Panc1 (cell line): ENCODE measurements at regions not wholly inside any gene's neighbourhood (a gene's known extent, or its start where the extent isn't known, plus 50 kb on each side); places are given as distances from the start of the nearest gene placed in this dataset.

Experiments
- ATAC-seq: fragments of 200-7000 bp; cut with Tn5 transposase; 2 replicates; pipeline ENCODE4 v1.9.1; 2020; ENCODE audit warnings: mild to moderate bottlenecking, moderate library complexity
- BruUV-seq: library from RNA; stranded (reverse); fragments of 400-500 nt; replicated peaks from 2 replicates; lab custom pipeline; 2021; lab: Mats Ljungman, UMichigan
- CTCF ChIA-PET: fragments of 300-600 bp; sonication (Branson Sonifier 250); formaldehyde crosslinking; loops from one replicate; lab custom pipeline; 2022; ENCODE audit warnings: antibody characterized with exemption; lab: Charles Lee
- POLR2A ChIA-PET: fragments of 300-600 bp; sonication (Branson Sonifier 250); formaldehyde crosslinking; loops from one replicate; lab custom pipeline; 2022; ENCODE audit warnings: antibody characterized with exemption; lab: Charles Lee
- DNase-seq: peaks from one replicate; pipeline ENCODE4 v3.0.0-alpha.2; 2010; ENCODE audit warnings: low read depth, low spot score
- H3K27ac ChIP-seq: 2 replicates; pipeline ENCODE4 v1.5.1; 2011; ENCODE audit warnings: mild to moderate bottlenecking, low read length, inconsistent platforms
- H3K27me3 ChIP-seq: fragments of 200-500 bp; sonication (Bioruptor generic); 2 replicates; pipeline ENCODE4 v1.6.0; 2014; ENCODE audit warnings: low read length, inconsistent platforms; ENCODE audit not compliant: control insufficient read depth, insufficient read depth
- H3K36me3 ChIP-seq: fragments of 200-500 bp; sonication (Bioruptor generic); 2 replicates; pipeline ENCODE4 v1.5.1; 2014; ENCODE audit warnings: inconsistent platforms, mild to moderate bottlenecking, low read length, moderate library complexity; ENCODE audit not compliant: control insufficient read depth, insufficient read depth
- H3K4me1 ChIP-seq: 2 replicates; pipeline ENCODE4 v1.5.1; 2011; ENCODE audit warnings: inconsistent platforms, mild to moderate bottlenecking, low read length, moderate library complexity; ENCODE audit not compliant: control insufficient read depth, insufficient read depth
- H3K4me3 ChIP-seq, 2 experiments: 2 replicates each; pipeline ENCODE4 v1.5.1; 2011 to 2012; ENCODE audit warnings: low read depth in 2 of 2, low read length in 2 of 2, mild to moderate bottlenecking in 2 of 2, inconsistent platforms in 1 of 2, moderate library complexity in 1 of 2
- H3K9me3 ChIP-seq: fragments of 200-500 bp; sonication (Bioruptor generic); 2 replicates; pipeline ENCODE4 v1.5.1; 2014; ENCODE audit warnings: low read depth, mild to moderate bottlenecking, inconsistent platforms, low read length, moderate library complexity; ENCODE audit not compliant: control insufficient read depth, insufficient read depth
- CTCF ChIP-seq: fragments of 450-650 bp; IDR thresholded peaks from 2 replicates; pipeline ENCODE4 v1.5.1; 2017; ENCODE audit warnings: mild to moderate bottlenecking
- POLR2AphosphoS5 ChIP-seq: IDR thresholded peaks from 2 replicates; pipeline ENCODE4 v1.6.1; 2012; ENCODE audit warnings: mild to moderate bottlenecking, low read depth, low read length, moderate library complexity
- REST ChIP-seq, 2 experiments: IDR thresholded peaks; 2 replicates each; pipeline ENCODE4 v1.6.1; 2011 to 2012; ENCODE audit warnings: low read depth in 2 of 2, control low read depth in 1 of 2, low read length in 1 of 2, mild to moderate bottlenecking in 1 of 2, moderate library complexity in 1 of 2; ENCODE audit not compliant: insufficient read depth in 1 of 2
- SIN3A ChIP-seq: IDR thresholded peaks from 2 replicates; pipeline ENCODE4 v1.6.1; 2012; ENCODE audit warnings: low read depth, mild to moderate bottlenecking, low read length, moderate library complexity, borderline replicate concordance; ENCODE audit not compliant: insufficient read depth
- TCF7L2 ChIP-seq: IDR thresholded peaks from 2 replicates; pipeline ENCODE4 v1.6.1; 2011; ENCODE audit warnings: mild to moderate bottlenecking, low read depth, low read length, inconsistent platforms
- in situ Hi-C: cut with HindIII; loops from 2 replicates; pipeline ENCODE4 v1.10.0; 2016; ENCODE audit warnings: low sequenced_read_pairs, low pct_unique_long_range_greater_than_20kb
- intact Hi-C: fragments of 100-400 bp; cut with micrococcal nuclease; formaldehyde crosslinking; loops from one replicate; pipeline ENCODE4 v1.10.0; 2022; ENCODE audit not compliant: unreplicated experiment

GRCh38 chr17:72424505-72425117 lies 303.8 kb downstream of the SOX9 start:
- ChIA-PET CTCF (interaction anchor here (0.5 kb wide), 1 partner anchor 1658 kb away, joined by 5 read pairs; no protein-coding TSS in a partner anchor), POLR2A (interaction anchor here (0.7 to 0.8 kb wide), 2 partner anchors 88 to 90 kb away, joined by 3 to 4 read pairs; no protein-coding TSS in a partner anchor)
- peaks cover 92% of the 10 kb centered on the region for H3K4me1 ChIP-seq
- no peaks in the 10 kb centered on the region for H3K27me3 ChIP-seq
- in situ Hi-C loops (loop anchor here (25.0 kb wide), 1 partner anchor 287 kb away; no protein-coding TSS in a partner anchor), intact Hi-C loops (loop anchor here (5.0 kb wide), 1 partner anchor 302 kb away; the partner anchor contains the start of gene SOX9)
- TF ChIP-seq SIN3A (no peak), TCF7L2 (no peak), CTCF (no peak), POLR2AphosphoS5 (no peak), REST (IDR thresholded peaks at IDR 0.05; ENCODE audit: insufficient read depth in 1 of 2, low read depth in 2 of 2, low read length in 1 of 2) (no peak)
- DNase-seq (no peak), ATAC-seq (no peak)
- BruUV-seq = TSS peak; percentile 19
- H3K27ac ChIP-seq = peak overlapping the region; percentile 92
- no peaks in the 10 kb centered on the region for H3K9me3 ChIP-seq
- H3K36me3 ChIP-seq = peaks cover 4% of the 10 kb centered on the region; the same call in 1 of the 2 replicates
- no peak overlapping the region for H3K4me3 ChIP-seq

GRCh38 chr17:72425133-72425793 lies 304.4 kb downstream of the SOX9 start:
- in situ Hi-C loops = no loop called here
- TF ChIP-seq TCF7L2 = no peak
- no peak for TF ChIP-seq SIN3A
- 0 out of 2 replicates have a peak, but pooled peaks have one; percentile 28 for TF ChIP-seq POLR2AphosphoS5
- no peaks in the 10 kb centered on the region for H3K27me3 ChIP-seq
- no peaks in the 10 kb centered on the region for H3K9me3 ChIP-seq
- H3K27ac ChIP-seq = peak overlapping the region; percentile 92
- DNase-seq = no peak
- no TSS peak for BruUV-seq
- intact Hi-C loops = no loop called here
- peaks cover 95% of the 10 kb centered on the region for H3K4me1 ChIP-seq
- peaks cover 4% of the 10 kb centered on the region; the same call in 1 of the 2 replicates for H3K36me3 ChIP-seq
- ATAC-seq = no peak
- no peak overlapping the region for H3K4me3 ChIP-seq
- POLR2A ChIA-PET = interaction anchor here (0.6 to 0.8 kb wide), 2 partner anchors 91 to 303 kb away, joined by 3 to 4 read pairs; no protein-coding TSS in a partner anchor
- CTCF ChIA-PET = interaction anchor here (0.5 kb wide), 1 partner anchor 1658 kb away, joined by 5 read pairs; no protein-coding TSS in a partner anchor
